Karpas-422 (cell line): ENCODE measurements at regions not wholly inside any gene's neighbourhood (a gene's known extent, or its start where the extent isn't known, plus 50 kb on each side); places are given as distances from the start of the nearest gene placed in this dataset.
"Not testable (repeated sequence)": the region's sequence is repeated elsewhere in the genome, so short reads cannot be mapped to it uniquely, and the experiment has no call there.

Experiments
- DNase-seq: peaks from one replicate; pipeline ENCODE4 v3.0.0-alpha.2; 2015
- H2AFZ ChIP-seq: fragments of 200-600 bp; sonication (generic); 2 replicates; pipeline ENCODE4 v1.6.1; 2014; ENCODE audit warnings: antibody characterized with exemption, low read length, mixed read lengths
- H3K27ac ChIP-seq: fragments of 200-600 bp; sonication (generic); 2 replicates; pipeline ENCODE4 v1.5.1; 2014; ENCODE audit warnings: mild to moderate bottlenecking, low read length, moderate library complexity
- H3K27me3 ChIP-seq: fragments of 200-600 bp; sonication (generic); 2 replicates; pipeline ENCODE4 v1.6.1; 2014; ENCODE audit warnings: low read length, mixed read lengths
- H3K36me3 ChIP-seq: fragments of 200-600 bp; sonication (generic); 2 replicates; pipeline ENCODE4 v1.6.1; 2014; ENCODE audit warnings: low read length, mixed read lengths; ENCODE audit not compliant: insufficient read depth
- H3K4me1 ChIP-seq: fragments of 200-600 bp; sonication (generic); 2 replicates; pipeline ENCODE4 v1.6.1; 2014; ENCODE audit warnings: mild to moderate bottlenecking, low read length, mixed read lengths
- H3K4me2 ChIP-seq: fragments of 200-600 bp; sonication (generic); 2 replicates; pipeline ENCODE4 v1.6.1; 2014; ENCODE audit warnings: low read length, low read depth, mild to moderate bottlenecking; ENCODE audit not compliant: poor library complexity, severe bottlenecking
- H3K4me3 ChIP-seq: fragments of 200-600 bp; sonication (generic); 2 replicates; pipeline ENCODE4 v1.5.1; 2014; ENCODE audit warnings: mild to moderate bottlenecking, antibody characterized with exemption, low read length, mixed read lengths
- H3K79me2 ChIP-seq: fragments of 200-600 bp; sonication (generic); 2 replicates; pipeline ENCODE4 v1.6.1; 2014; ENCODE audit warnings: mild to moderate bottlenecking, low read length, mixed read lengths
- H3K9ac ChIP-seq: fragments of 200-600 bp; sonication (generic); 2 replicates; pipeline ENCODE4 v1.6.0; 2014; ENCODE audit warnings: low read length
- H3K9me2 ChIP-seq: fragments of 200-600 bp; sonication (generic), shearing (Covaris generic); replicated peaks from 2 replicates; pipeline ENCODE4 v1.6.0; 2014; ENCODE audit warnings: mild to moderate bottlenecking, low read length, moderate library complexity; ENCODE audit not compliant: insufficient read depth
- H3K9me3 ChIP-seq: fragments of 300-700, 200-600 bp; sonication (generic); 2 replicates; pipeline ENCODE4 v1.6.1; 2014; ENCODE audit warnings: low read length, mixed read lengths
- H4K20me1 ChIP-seq: fragments of 200-600 bp; sonication (generic); 2 replicates; pipeline ENCODE4 v1.6.1; 2014; ENCODE audit warnings: mild to moderate bottlenecking, antibody characterized with exemption, low read length, low read depth; ENCODE audit not compliant: insufficient read depth

DNA sequence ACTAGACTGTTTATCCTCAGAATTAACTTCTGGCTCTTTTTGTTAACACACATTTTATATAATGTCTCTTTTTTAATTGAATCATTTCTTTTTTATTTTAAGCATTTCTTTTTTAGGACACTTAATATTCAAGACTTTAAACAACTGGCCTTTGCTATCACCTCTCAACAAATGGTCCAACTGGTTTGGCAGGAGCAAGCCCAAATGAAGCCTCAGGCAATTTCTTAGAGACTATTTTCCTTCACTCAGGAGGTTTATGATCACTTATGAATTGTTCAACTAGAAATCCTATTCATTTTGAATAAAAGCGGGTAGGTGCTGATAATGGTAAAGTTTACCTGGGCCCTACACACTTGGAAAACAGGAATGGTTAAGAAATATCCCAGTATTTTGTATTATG, 705.6 kb upstream of the GBE1 start:
- H3K9me3 ChIP-seq: peaks cover 13% of the 10 kb centered on the region
- no peaks in the 10 kb centered on the region for H3K27me3 ChIP-seq
- no peak overlapping the region for H2AFZ ChIP-seq
- 0 out of 2 replicates have a peak, but pooled peaks cover 3% of the 10 kb centered on the region for H3K9me2 ChIP-seq
- H3K9ac ChIP-seq: no peak overlapping the region
- H3K36me3 ChIP-seq: no peaks in the 10 kb centered on the region
- H3K27ac ChIP-seq: no peak overlapping the region
- DNase-seq: no peak
- no peaks in the 10 kb centered on the region for H3K79me2 ChIP-seq
- H3K4me3 ChIP-seq: no peak overlapping the region
- H3K4me1 ChIP-seq: no peaks in the 10 kb centered on the region
- no peaks in the 10 kb centered on the region for H4K20me1 ChIP-seq
- no peak overlapping the region for H3K4me2 ChIP-seq

DNA sequence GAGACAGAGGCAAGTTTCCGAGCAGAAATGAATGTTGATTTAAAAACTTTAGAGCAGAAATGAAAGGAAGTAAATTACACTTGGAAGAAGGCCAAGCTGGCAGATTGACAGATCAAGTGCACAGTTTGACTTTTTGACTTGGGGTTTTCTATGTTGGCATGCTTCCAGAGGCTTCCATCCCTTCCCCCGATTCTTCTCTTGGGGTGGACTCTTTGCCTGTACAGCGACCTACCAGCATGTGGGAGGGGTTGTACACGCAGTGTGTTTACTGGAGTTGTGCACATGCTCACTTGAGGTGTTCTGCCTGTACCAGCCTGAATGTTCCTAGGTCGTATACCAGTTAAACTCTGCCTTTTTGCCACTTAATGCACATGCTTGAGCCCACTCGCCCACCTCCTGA, 701.5 kb upstream of the GBE1 start:
- Histone ChIP-seq H3K4me1 (no peaks in the 10 kb centered on the region), H2AFZ (no peak overlapping the region), H4K20me1 (no peaks in the 10 kb centered on the region), H3K36me3 (no peaks in the 10 kb centered on the region), H3K9me3 (peaks cover 5% of the 10 kb centered on the region), H3K79me2 (no peaks in the 10 kb centered on the region), H3K27ac (no peak overlapping the region), H3K4me3 (no peak overlapping the region), H3K9me2 (no peaks in the 10 kb centered on the region), H3K27me3 (no peaks in the 10 kb centered on the region), H3K4me2 (no peak overlapping the region), H3K9ac (no peak overlapping the region)
- DNase-seq: no peak

DNA sequence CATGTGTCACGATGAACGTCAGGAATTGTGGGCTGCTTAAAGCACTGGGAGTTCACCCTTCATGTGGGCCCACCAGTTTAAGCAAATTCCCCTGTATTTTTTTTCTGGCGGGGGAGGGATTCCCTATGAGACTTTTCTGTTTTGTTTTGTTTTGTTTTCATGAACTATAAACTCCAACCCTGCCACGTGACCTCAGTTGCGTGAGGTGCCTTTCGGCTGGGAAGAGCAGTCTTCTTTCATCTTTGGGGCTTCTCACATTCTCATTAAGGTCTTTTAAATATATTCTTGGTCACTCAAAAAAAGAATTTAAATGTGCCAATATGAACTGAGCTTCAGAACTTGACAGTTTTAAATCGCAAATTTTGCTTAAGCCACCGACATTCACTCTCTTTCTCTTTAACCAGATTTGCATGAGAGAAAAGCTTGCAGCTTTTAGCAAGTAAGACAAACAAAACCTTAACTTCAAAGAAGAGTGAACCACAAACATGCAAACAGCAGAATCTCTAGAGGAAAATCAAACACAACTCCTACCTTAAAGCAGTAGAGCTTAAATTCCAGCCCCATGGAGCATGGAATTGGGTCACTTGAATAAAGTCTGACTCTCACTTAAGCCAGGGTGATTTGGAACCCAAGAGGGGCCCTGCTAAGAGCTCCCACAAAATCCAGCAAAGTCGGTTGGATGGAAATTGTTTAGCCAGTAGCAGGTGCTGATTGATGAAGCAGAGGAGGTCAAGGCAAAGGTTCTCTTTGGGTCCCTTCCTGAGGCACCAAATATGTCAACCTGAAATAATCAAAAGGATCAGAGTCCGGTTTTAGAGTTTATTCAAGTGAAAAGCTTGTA, 699.8 kb upstream of the GBE1 start:
- H2AFZ ChIP-seq: no peak overlapping the region
- H3K9ac ChIP-seq: no peak overlapping the region

DNA sequence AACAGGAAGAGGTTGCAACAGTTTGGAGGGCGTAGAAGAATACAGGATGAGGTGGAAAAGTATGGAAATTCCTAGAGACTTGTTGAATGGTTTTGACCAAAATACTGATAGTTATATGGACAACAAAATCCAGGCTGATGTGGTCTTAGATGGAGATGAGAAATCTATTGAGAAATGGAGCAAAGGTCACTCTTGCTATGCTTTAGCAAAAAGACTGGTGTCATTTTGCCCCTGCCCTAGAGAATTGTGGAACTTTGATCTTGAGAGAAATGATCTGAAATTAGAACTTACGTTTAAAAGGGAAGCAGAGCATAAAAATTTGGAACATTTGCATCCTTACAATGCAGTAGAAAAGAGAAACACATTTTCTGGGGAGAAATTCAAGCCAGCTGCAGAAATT, 686.9 kb upstream of the GBE1 start:
- no peak overlapping the region for H3K9ac ChIP-seq
- no peaks in the 10 kb centered on the region for H3K4me1 ChIP-seq
- H3K4me2 ChIP-seq: no peak overlapping the region
- no peaks in the 10 kb centered on the region for H3K27me3 ChIP-seq
- H2AFZ ChIP-seq: no peak overlapping the region
- H3K79me2 ChIP-seq: no peaks in the 10 kb centered on the region
- no peak overlapping the region for H3K27ac ChIP-seq
- no peaks in the 10 kb centered on the region for H3K36me3 ChIP-seq
- H3K9me2 ChIP-seq: no peaks in the 10 kb centered on the region
- H4K20me1 ChIP-seq: no peaks in the 10 kb centered on the region
- peaks cover 8% of the 10 kb centered on the region for H3K9me3 ChIP-seq
- DNase-seq: no peak
- no peak overlapping the region for H3K4me3 ChIP-seq

More for the DNA sequence above, 699.8 kb upstream of the GBE1 start:
- H3K4me2 ChIP-seq: no peak overlapping the region
- H3K27me3 ChIP-seq: no peaks in the 10 kb centered on the region
- no peaks in the 10 kb centered on the region for H3K79me2 ChIP-seq
- no peaks in the 10 kb centered on the region for H3K36me3 ChIP-seq
- no peaks in the 10 kb centered on the region for H3K4me1 ChIP-seq
- H3K9me3 ChIP-seq: peaks cover 9% of the 10 kb centered on the region
- H3K4me3 ChIP-seq: no peak overlapping the region
- H3K9me2 ChIP-seq: no peaks in the 10 kb centered on the region
- no peak overlapping the region for H3K27ac ChIP-seq
- no peaks in the 10 kb centered on the region for H4K20me1 ChIP-seq
- DNase-seq: no peak

DNA sequence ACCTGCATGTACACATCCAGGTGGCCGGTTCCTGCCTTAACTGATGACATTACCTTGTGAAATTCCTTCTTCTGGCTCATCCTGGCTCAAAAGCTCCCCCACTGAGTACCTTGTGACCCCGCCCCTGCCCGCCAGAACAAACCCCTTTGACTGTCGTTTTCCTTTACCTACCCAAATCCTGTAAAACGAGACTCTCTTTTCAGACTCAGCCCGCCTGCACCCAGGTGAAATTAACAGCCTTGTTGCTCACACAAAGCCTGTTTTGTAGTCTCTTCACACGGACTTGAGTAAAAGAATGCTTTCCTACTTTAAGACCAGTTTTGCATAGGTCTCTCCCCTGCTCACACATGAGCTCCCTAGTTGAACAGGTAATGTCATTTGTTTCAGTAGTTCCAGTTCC, 667.4 kb upstream of the GBE1 start:
- H4K20me1 ChIP-seq, H3K36me3 ChIP-seq, DNase-seq, H3K4me3 ChIP-seq, H3K9me2 ChIP-seq, H3K27ac ChIP-seq, H3K4me2 ChIP-seq, H3K9ac ChIP-seq, H2AFZ ChIP-seq, H3K79me2 ChIP-seq, H3K27me3 ChIP-seq, H3K4me1 ChIP-seq: not testable (repeated sequence)
- peaks cover 21% of the 10 kb centered on the region for H3K9me3 ChIP-seq

DNA sequence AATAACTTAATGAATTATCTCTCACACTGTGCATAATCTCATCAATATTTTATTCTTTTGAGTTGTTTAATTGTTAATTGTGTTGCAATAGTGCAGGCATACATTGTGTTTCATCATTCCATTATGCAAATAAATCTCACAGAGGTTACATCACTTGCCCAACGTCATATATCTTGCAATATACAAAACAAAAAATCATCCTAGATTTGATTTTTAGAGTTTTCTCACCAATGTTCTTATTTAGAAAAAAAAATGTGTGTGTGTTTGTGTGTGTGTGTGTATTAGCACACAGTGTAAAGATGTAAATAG, 662.5 kb upstream of the GBE1 start:
- no peaks in the 10 kb centered on the region for H3K9me2 ChIP-seq
- H3K9ac ChIP-seq: no peak overlapping the region
- H3K27ac ChIP-seq: no peak overlapping the region
- H3K36me3 ChIP-seq: no peaks in the 10 kb centered on the region
- no peaks in the 10 kb centered on the region for H3K4me1 ChIP-seq
- no peak overlapping the region for H3K4me2 ChIP-seq
- no peak for DNase-seq
- H3K9me3 ChIP-seq: peaks cover 20% of the 10 kb centered on the region
- no peaks in the 10 kb centered on the region for H3K27me3 ChIP-seq
- H2AFZ ChIP-seq: no peak overlapping the region
- H3K79me2 ChIP-seq: no peaks in the 10 kb centered on the region
- H4K20me1 ChIP-seq: no peaks in the 10 kb centered on the region
- H3K4me3 ChIP-seq: no peak overlapping the region

DNA sequence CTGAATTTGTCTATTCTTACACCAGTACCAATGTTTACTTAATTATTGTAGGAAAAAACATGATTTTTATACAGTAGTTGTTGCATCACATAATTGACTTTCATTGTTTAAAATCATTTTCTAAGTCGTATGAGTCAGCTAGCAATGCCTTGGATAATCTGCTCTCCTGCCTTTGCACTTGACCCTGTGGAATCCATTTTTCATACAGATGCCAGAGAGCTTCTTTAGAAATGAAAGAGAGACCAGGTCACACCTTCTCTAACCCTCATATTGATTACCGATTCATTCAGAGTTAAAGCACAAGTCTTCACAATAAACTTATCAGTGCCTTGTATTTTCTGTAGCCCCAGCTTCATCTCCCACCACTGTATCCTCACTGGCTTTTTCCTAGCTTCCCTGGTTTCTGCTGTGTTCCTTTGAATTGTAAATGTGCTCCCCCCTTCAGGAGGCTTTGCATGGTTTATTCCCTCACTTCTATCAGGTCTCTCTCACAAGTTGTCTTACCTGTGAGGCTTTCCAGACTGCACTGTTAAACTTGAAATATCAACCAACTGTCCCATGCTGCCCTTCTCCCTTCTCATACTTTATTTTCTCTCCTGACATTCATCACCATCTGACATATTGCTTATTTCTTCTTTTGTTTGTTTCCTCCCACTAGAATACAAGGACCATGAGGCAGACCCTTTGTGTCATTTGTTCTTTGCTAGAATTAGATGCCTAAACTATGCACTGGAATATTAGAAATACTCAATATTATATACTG, 662.0 kb upstream of the GBE1 start:
- Histone ChIP-seq H4K20me1 (no peaks in the 10 kb centered on the region), H3K27ac (no peak overlapping the region), H3K9ac (no peak overlapping the region), H3K9me3 (peaks cover 20% of the 10 kb centered on the region), H3K79me2 (no peaks in the 10 kb centered on the region), H3K9me2 (no peaks in the 10 kb centered on the region), H2AFZ (no peak overlapping the region), H3K4me1 (no peaks in the 10 kb centered on the region), H3K4me2 (no peak overlapping the region), H3K4me3 (no peak overlapping the region), H3K36me3 (no peaks in the 10 kb centered on the region), H3K27me3 (no peaks in the 10 kb centered on the region)
- DNase-seq: no peak

DNA sequence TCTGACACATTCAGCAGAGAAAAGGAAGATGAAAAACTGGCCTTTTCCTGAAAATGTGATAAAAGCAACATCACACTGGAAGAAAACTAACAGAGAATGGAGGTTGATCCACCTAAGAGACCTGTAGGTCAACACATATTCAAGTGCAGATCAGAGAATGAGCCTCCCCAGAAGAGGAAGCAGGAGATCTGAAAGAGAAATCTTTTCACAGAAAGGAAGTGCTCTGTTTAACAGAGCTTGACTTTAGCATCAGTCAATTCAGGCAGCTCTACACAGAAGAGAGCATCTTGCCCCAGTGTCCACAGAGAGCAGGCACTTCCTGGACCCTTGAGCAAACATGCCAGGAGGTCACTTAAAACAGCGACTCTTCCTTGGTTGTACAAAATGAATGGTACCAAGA, 655.4 kb upstream of the GBE1 start:
- Histone ChIP-seq H4K20me1 (no peaks in the 10 kb centered on the region), H2AFZ (no peak overlapping the region), H3K4me3 (no peak overlapping the region), H3K4me2 (no peak overlapping the region), H3K79me2 (no peaks in the 10 kb centered on the region), H3K9me2 (no peaks in the 10 kb centered on the region), H3K9ac (no peak overlapping the region), H3K36me3 (no peaks in the 10 kb centered on the region), H3K4me1 (no peaks in the 10 kb centered on the region), H3K27me3 (no peaks in the 10 kb centered on the region), H3K9me3 (peaks cover 10% of the 10 kb centered on the region; the same call in 1 of the 2 replicates), H3K27ac (no peak overlapping the region)
- DNase-seq: no peak
